T follicular helper cell (primary cell): ENCODE measurements at regions not wholly inside any gene's neighbourhood (a gene's known extent, or its start where the extent isn't known, plus 50 kb on each side); places are given as distances from the start of the nearest gene placed in this dataset.
"Not testable (repeated sequence)": the region's sequence is repeated elsewhere in the genome, so short reads cannot be mapped to it uniquely, and the experiment has no call there.

Experiments
- DNase-seq: peaks from one replicate; pipeline ENCODE4 v3.0.0-alpha.2; 2020; ENCODE audit warnings: low read depth

GRCh38 chr6:158881884-158882283 lies 62.7 kb upstream of the EZR start:
- DNase-seq = not testable (repeated sequence)

- DNase-seq = not testable (repeated sequence)
Measured at GRCh38 chr6:158881276-158881675, 62.1 kb upstream of the EZR start.

GRCh38 chr6:158879180-158879579 lies 60.0 kb upstream of the EZR start:
- no peak for DNase-seq

- no peak for DNase-seq
Measured at GRCh38 chr6:158877716-158878115, 58.5 kb upstream of the EZR start.

- DNase-seq = no peak
Measured at GRCh38 chr6:158876886-158877285, 57.7 kb upstream of the EZR start.

GRCh38 chr6:158870649-158870957 lies 51.4 kb upstream of the EZR start:
- no peak for DNase-seq

GRCh38 chr6:158869826-158870648 lies 50.9 kb upstream of the EZR start:
- peak; percentile 61 for DNase-seq

GRCh38 chr6:158868890-158869825 lies 50.0 kb upstream of the EZR start:
- DNase-seq = peak; percentile 97
